SK-N-SH (cell line): ENCODE measurements at regions not wholly inside any gene's neighbourhood (a gene's known extent, or its start where the extent isn't known, plus 50 kb on each side); places are given as distances from the start of the nearest gene placed in this dataset.

Experiments
- CTCF ChIA-PET: fragments of 300-600, 350-600 bp; formaldehyde crosslinking; extraction: SDS; loops from one replicate; lab custom pipeline; 2021; lab: Yijun Ruan, JAX
- POLR2A ChIA-PET: fragments of 350-600 bp; sonication (Branson Sonifier 250); formaldehyde crosslinking; extraction: SDS; loops from one replicate; lab custom pipeline; 2020; ENCODE audit warnings: antibody characterized with exemption, inconsistent platforms; lab: Yijun Ruan, JAX
- DNase-seq: peaks from one replicate; pipeline ENCODE4 v3.0.0; 2012
- H2AFZ ChIP-seq: fragments of 200-600 bp; sonication (generic); 2 replicates; pipeline ENCODE4 v1.8.1; 2016; ENCODE audit warnings: antibody characterized with exemption, mild to moderate bottlenecking, low read depth
- H3F3A ChIP-seq: fragments of 200-600 bp; sonication (generic); replicated peaks from 2 replicates; pipeline ENCODE3; 2016; ENCODE audit warnings: antibody characterized with exemption, mild to moderate bottlenecking; ENCODE audit not compliant: insufficient read depth
- H3K27ac ChIP-seq, 2 experiments: fragments of 200-500 bp in 1 of 2; fragments of 200-600 bp in 1 of 2; sonication (Bioruptor generic) in 1 of 2; sonication (generic), shearing (Covaris generic) in 1 of 2; 2 replicates each; pipeline versions ENCODE4 v1.5.1 to v1.6.1; 2014 to 2016; ENCODE audit warnings: low read depth in 2 of 2, inconsistent platforms in 1 of 2, low read length in 1 of 2, mild to moderate bottlenecking in 1 of 2, mixed read lengths in 1 of 2
- H3K27me3 ChIP-seq: fragments of 200-600 bp; sonication (generic), shearing (Covaris generic); 2 replicates; pipeline ENCODE4 v1.6.1; 2016; ENCODE audit warnings: mixed run types; ENCODE audit not compliant: insufficient read depth
- H3K36me3 ChIP-seq, 2 experiments: fragments of 200-500 bp in 1 of 2; fragments of 200-600 bp in 1 of 2; sonication (Bioruptor generic) in 1 of 2; sonication (generic) in 1 of 2; replicated peaks in 1 of 2; 2 replicates each; pipeline versions ENCODE3 to v1.5.1; 2014 to 2016; ENCODE audit warnings: low read length in 1 of 2, mild to moderate bottlenecking in 1 of 2; ENCODE audit not compliant: insufficient read depth in 2 of 2, control insufficient read depth in 1 of 2
- H3K4me1 ChIP-seq, 2 experiments: fragments of 200-500 bp in 1 of 2; fragments of 200-600 bp in 1 of 2; sonication (Bioruptor generic) in 1 of 2; sonication (generic), shearing (Covaris generic) in 1 of 2; 2 replicates each; pipeline versions ENCODE4 v1.5.1 to v1.6.1; 2014 to 2016; ENCODE audit warnings: low read depth in 1 of 2, low read length in 1 of 2, mixed run types in 1 of 2; ENCODE audit not compliant: insufficient read depth in 2 of 2, control insufficient read depth in 1 of 2
- H3K4me2 ChIP-seq: fragments of 200-600 bp; sonication (generic), shearing (Covaris generic); 2 replicates; pipeline ENCODE4 v1.6.1; 2017; ENCODE audit warnings: mixed run types
- H3K4me3 ChIP-seq, 2 experiments: fragments of 200-500 bp in 1 of 2; fragments of 200-600 bp in 1 of 2; sonication (Bioruptor generic) in 1 of 2; sonication (generic), shearing (Covaris generic) in 1 of 2; 2 replicates each; pipeline versions ENCODE4 v1.5.1 to v1.8.1; 2014 to 2016; ENCODE audit warnings: low read depth in 2 of 2, inconsistent platforms in 1 of 2, low read length in 1 of 2, mild to moderate bottlenecking in 1 of 2, mixed read lengths in 1 of 2, moderate library complexity in 1 of 2
- H3K79me2 ChIP-seq: fragments of 200-600 bp; sonication (generic); 2 replicates; pipeline ENCODE4 v1.8.1; 2017; ENCODE audit warnings: mild to moderate bottlenecking; ENCODE audit not compliant: insufficient read depth
- H3K9ac ChIP-seq: fragments of 200-600 bp; sonication (generic); 2 replicates; pipeline ENCODE4 v1.6.1; 2017; ENCODE audit warnings: mixed run types
- H3K9me2 ChIP-seq: fragments of 200-600 bp; sonication (generic); 2 replicates; pipeline ENCODE4 v1.6.1; 2017; ENCODE audit warnings: mixed run types
- H3K9me3 ChIP-seq: fragments of 200-600 bp; sonication (generic); 2 replicates; pipeline ENCODE4 v1.6.1; 2017; ENCODE audit warnings: mixed run types, mild to moderate bottlenecking, moderate library complexity
- H4K20me1 ChIP-seq: fragments of 200-600 bp; sonication (generic); 2 replicates; pipeline ENCODE4 v1.6.1; 2017; ENCODE audit warnings: mild to moderate bottlenecking, mixed run types; ENCODE audit not compliant: insufficient read depth
- ELF1 ChIP-seq: IDR thresholded peaks from 2 replicates; pipeline ENCODE4 v1.4.0; 2012
- FOXJ3 ChIP-seq: sonication (generic); formaldehyde crosslinking; IDR thresholded peaks from 2 replicates; pipeline ENCODE4 v1.5.1; 2020; ENCODE audit warnings: mild to moderate bottlenecking, missing genetic modification reagents
- FOXM1 ChIP-seq: IDR thresholded peaks from 2 replicates; pipeline ENCODE4 v1.4.0; 2012; ENCODE audit warnings: low read depth, mild to moderate bottlenecking
- GABPA ChIP-seq: IDR thresholded peaks from 2 replicates; pipeline ENCODE4 v1.4.0; 2012; ENCODE audit warnings: low read depth, mild to moderate bottlenecking
- GATA2 ChIP-seq: sonication (generic); formaldehyde crosslinking; IDR thresholded peaks from 2 replicates; pipeline ENCODE4 v1.5.0; 2020; ENCODE audit warnings: mild to moderate bottlenecking, missing genetic modification reagents
- IRF3 ChIP-seq: fragments of 150-350 bp; IDR thresholded peaks from 2 replicates; pipeline ENCODE4 v1.6.1; 2016; ENCODE audit warnings: mild to moderate bottlenecking, low read depth, low read length
- JUND ChIP-seq: IDR thresholded peaks from 2 replicates; pipeline ENCODE4 v1.4.0; 2012
- MEF2A ChIP-seq: IDR thresholded peaks from 2 replicates; pipeline ENCODE4 v1.4.0; 2012; ENCODE audit warnings: low read depth, borderline replicate concordance
- NRF1 ChIP-seq: IDR thresholded peaks from 2 replicates; pipeline ENCODE4 v1.6.1; 2012; ENCODE audit warnings: low read depth, mild to moderate bottlenecking, low read length
- RAD21 ChIP-seq: IDR thresholded peaks from 2 replicates; pipeline ENCODE4 v1.6.1; 2012; ENCODE audit warnings: mild to moderate bottlenecking, low read length
- RCOR1 ChIP-seq: fragments of 150-350 bp; IDR thresholded peaks from 2 replicates; pipeline ENCODE4 v1.6.1; 2017; ENCODE audit warnings: antibody characterized with exemption, low read length
- RXRA ChIP-seq: IDR thresholded peaks from 2 replicates; pipeline ENCODE4 v1.4.0; 2012; ENCODE audit warnings: low read depth, mild to moderate bottlenecking, borderline replicate concordance
- SIN3A ChIP-seq: IDR thresholded peaks from 2 replicates; pipeline ENCODE4 v1.6.1; 2012; ENCODE audit warnings: low read depth, mild to moderate bottlenecking, low read length, moderate library complexity, borderline replicate concordance
- SMC3 ChIP-seq: IDR thresholded peaks from 2 replicates; pipeline ENCODE4 v1.6.1; 2012; ENCODE audit warnings: low read depth, low read length, improper control_type of control experiment
- TCF12 ChIP-seq: IDR thresholded peaks from 2 replicates; pipeline ENCODE4 v1.4.0; 2012
- USF2 ChIP-seq: fragments of 150-350 bp; IDR thresholded peaks from 2 replicates; pipeline ENCODE4 v1.6.1; 2017; ENCODE audit warnings: antibody characterized with exemption, low read length, low read depth, borderline replicate concordance
- YY1 ChIP-seq: IDR thresholded peaks from 2 replicates; pipeline ENCODE4 v1.4.0; 2012; ENCODE audit warnings: low read depth, mild to moderate bottlenecking
- WGBS: methylation state at CpG from one replicate; pipeline ENCODE4 v1.1.6; 2017; ENCODE audit warnings: low lambda C conversion rate; 5-methylcytosine and 5-hydroxymethylcytosine counted together
- TF ChIP-seq, protein P1 (sequence below): IDR thresholded peaks from 2 replicates; pipeline ENCODE4 v1.4.0; 2012; ENCODE audit warnings: low read depth, borderline replicate concordance
- TF ChIP-seq, protein P2 (sequence below): IDR thresholded peaks from 2 replicates; pipeline ENCODE4 v1.4.0; 2012; ENCODE audit warnings: low read depth
- TF ChIP-seq, protein P3 (sequence below): IDR thresholded peaks from 2 replicates; pipeline ENCODE4 v1.4.0; 2012; ENCODE audit warnings: low read depth, borderline replicate concordance
- TF ChIP-seq, protein P4 (sequence below): IDR thresholded peaks from 2 replicates; pipeline ENCODE4; 2012

DNA sequence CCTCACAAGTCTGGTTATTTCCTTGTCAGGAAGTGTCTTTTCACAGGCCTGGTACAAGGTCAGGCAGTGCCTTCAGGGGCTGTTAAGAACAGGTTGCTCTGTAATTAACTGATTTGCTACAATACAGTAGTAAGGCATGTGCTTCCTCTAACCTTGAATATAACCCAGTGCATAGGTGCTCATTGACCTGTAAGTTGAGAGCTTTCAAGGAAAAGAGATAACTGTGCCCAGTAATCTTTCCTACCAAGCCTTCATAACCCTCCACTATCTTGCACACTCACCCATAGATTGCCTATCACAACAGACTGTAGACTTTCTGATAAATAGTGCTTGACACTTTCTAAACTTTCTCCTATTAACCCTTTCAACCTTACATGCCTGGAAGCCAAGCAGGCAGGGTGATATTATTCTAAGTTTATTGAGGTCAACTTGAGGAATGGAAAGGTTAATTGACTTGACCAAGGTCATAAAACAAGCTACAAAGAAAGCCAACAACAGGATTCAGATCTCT lies 148.1 kb downstream of the PPARGC1A start:
- Histone ChIP-seq H3K27me3 (no peaks in the 10 kb centered on the region), H3F3A (no peaks in the 10 kb centered on the region), H3K4me1 (no peaks in the 10 kb centered on the region), H3K9me3 (no peaks in the 10 kb centered on the region), H3K36me3 (no peaks in the 10 kb centered on the region), H3K27ac (no peak overlapping the region), H3K9me2 (no peaks in the 10 kb centered on the region), H2AFZ (no peak overlapping the region), H4K20me1 (no peaks in the 10 kb centered on the region), H3K9ac (no peak overlapping the region), H3K4me3 (no peak overlapping the region), H3K79me2 (no peaks in the 10 kb centered on the region), H3K4me2 (no peak overlapping the region)
- DNase-seq = no peak
- TF ChIP-seq TCF12 (no peak), SMC3 (no peak), FOXJ3 (CRISPR knock-in tag) (no peak), FOXM1 (no peak), RXRA (no peak)
- ChIA-PET POLR2A (interaction anchor here (0.5 kb wide), 1 partner anchor 1031 kb away, joined by 3 read pairs; no protein-coding TSS in a partner anchor), CTCF (interaction anchor here (0.6 kb wide), 1 partner anchor 508 kb away, joined by 3 read pairs; no protein-coding TSS in a partner anchor)

- no peaks in the 10 kb centered on the region for H3F3A ChIP-seq
- no peaks in the 10 kb centered on the region for H4K20me1 ChIP-seq
- H3K4me1 ChIP-seq = no peaks in the 10 kb centered on the region
- no peak overlapping the region for H3K4me2 ChIP-seq
- ChIA-PET CTCF (no interaction called here), POLR2A (no interaction called here)
- no peaks in the 10 kb centered on the region for H3K36me3 ChIP-seq
- TF ChIP-seq JUND (no peak), RXRA (no peak), MEF2A (no peak), YY1 (no peak), GATA2 (CRISPR knock-in tag) (no peak), FOXM1 (no peak), IRF3 (no peak), USF2 (no peak), GABPA (no peak), ELF1 (no peak), RCOR1 (no peak), NRF1 (no peak), RAD21 (no peak), SIN3A (no peak), SMC3 (no peak)
- TF ChIP-seq, protein P1, sequence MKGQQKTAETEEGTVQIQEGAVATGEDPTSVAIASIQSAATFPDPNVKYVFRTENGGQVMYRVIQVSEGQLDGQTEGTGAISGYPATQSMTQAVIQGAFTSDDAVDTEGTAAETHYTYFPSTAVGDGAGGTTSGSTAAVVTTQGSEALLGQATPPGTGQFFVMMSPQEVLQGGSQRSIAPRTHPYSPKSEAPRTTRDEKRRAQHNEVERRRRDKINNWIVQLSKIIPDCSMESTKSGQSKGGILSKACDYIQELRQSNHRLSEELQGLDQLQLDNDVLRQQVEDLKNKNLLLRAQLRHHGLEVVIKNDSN = no peak
- TF ChIP-seq, protein P2, sequence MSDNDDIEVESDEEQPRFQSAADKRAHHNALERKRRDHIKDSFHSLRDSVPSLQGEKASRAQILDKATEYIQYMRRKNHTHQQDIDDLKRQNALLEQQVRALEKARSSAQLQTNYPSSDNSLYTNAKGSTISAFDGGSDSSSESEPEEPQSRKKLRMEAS = no peak
- TF ChIP-seq, protein P3, sequence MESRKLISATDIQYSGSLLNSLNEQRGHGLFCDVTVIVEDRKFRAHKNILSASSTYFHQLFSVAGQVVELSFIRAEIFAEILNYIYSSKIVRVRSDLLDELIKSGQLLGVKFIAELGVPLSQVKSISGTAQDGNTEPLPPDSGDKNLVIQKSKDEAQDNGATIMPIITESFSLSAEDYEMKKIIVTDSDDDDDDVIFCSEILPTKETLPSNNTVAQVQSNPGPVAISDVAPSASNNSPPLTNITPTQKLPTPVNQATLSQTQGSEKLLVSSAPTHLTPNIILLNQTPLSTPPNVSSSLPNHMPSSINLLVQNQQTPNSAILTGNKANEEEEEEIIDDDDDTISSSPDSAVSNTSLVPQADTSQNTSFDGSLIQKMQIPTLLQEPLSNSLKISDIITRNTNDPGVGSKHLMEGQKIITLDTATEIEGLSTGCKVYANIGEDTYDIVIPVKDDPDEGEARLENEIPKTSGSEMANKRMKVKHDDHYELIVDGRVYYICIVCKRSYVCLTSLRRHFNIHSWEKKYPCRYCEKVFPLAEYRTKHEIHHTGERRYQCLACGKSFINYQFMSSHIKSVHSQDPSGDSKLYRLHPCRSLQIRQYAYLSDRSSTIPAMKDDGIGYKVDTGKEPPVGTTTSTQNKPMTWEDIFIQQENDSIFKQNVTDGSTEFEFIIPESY = no peak
- TF ChIP-seq, protein P4, sequence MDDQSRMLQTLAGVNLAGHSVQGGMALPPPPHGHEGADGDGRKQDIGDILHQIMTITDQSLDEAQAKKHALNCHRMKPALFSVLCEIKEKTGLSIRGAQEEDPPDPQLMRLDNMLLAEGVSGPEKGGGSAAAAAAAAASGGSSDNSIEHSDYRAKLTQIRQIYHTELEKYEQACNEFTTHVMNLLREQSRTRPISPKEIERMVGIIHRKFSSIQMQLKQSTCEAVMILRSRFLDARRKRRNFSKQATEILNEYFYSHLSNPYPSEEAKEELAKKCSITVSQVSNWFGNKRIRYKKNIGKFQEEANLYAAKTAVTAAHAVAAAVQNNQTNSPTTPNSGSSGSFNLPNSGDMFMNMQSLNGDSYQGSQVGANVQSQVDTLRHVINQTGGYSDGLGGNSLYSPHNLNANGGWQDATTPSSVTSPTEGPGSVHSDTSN = no peak
- H3K9ac ChIP-seq = no peak overlapping the region
- H3K27ac ChIP-seq = no peak overlapping the region
- no peak overlapping the region for H2AFZ ChIP-seq
- no peak overlapping the region for H3K4me3 ChIP-seq
- DNase-seq = no peak
- no peaks in the 10 kb centered on the region for H3K9me3 ChIP-seq
- 14% methylated on average over 3 of the region's 3 CpGs for WGBS
- no peaks in the 10 kb centered on the region for H3K79me2 ChIP-seq
- no peaks in the 10 kb centered on the region for H3K27me3 ChIP-seq
- no peaks in the 10 kb centered on the region for H3K9me2 ChIP-seq
Measured at GRCh38 chr4:23737571-23737970, 152.3 kb downstream of the PPARGC1A start.
